ENCODE measurements at regions not wholly inside any gene's neighbourhood (a gene's known extent, or its start where the extent isn't known, plus 50 kb on each side); places are given as distances from the start of the nearest gene placed in this dataset.
"Not testable (repeated sequence)": the region's sequence is repeated elsewhere in the genome, so short reads cannot be mapped to it uniquely, and the experiment has no call there.

DNA sequence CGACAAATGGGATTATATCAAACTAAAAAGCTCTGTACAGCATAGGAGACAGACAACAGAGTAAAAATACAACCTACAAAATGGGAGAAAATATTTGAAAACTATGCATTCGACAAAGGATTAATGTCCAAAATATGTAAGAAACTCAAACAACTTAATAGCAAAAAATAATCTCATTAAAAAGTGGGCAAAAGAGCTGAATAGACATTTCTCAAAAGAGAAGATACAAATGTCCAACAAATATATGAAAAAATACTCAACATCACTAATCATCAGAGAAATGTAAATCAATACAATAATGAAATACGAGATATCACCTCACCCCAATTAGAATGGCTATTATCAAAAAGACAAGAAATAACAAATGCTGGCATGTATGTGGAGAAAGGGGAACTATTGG lies 272.9 kb downstream of the KLHL13 start:
- no peak overlapping the region for H3K4me3 ChIP-seq (ENCODE audit: low read depth, low read length)
- no peak for DNase-seq (ENCODE audit: low read depth)
- TF ChIP-seq, protein P1, sequence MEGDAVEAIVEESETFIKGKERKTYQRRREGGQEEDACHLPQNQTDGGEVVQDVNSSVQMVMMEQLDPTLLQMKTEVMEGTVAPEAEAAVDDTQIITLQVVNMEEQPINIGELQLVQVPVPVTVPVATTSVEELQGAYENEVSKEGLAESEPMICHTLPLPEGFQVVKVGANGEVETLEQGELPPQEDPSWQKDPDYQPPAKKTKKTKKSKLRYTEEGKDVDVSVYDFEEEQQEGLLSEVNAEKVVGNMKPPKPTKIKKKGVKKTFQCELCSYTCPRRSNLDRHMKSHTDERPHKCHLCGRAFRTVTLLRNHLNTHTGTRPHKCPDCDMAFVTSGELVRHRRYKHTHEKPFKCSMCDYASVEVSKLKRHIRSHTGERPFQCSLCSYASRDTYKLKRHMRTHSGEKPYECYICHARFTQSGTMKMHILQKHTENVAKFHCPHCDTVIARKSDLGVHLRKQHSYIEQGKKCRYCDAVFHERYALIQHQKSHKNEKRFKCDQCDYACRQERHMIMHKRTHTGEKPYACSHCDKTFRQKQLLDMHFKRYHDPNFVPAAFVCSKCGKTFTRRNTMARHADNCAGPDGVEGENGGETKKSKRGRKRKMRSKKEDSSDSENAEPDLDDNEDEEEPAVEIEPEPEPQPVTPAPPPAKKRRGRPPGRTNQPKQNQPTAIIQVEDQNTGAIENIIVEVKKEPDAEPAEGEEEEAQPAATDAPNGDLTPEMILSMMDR (conservative IDR thresholded peaks at IDR 0.05; ENCODE audit: low read depth, low read length): no peak

DNA sequence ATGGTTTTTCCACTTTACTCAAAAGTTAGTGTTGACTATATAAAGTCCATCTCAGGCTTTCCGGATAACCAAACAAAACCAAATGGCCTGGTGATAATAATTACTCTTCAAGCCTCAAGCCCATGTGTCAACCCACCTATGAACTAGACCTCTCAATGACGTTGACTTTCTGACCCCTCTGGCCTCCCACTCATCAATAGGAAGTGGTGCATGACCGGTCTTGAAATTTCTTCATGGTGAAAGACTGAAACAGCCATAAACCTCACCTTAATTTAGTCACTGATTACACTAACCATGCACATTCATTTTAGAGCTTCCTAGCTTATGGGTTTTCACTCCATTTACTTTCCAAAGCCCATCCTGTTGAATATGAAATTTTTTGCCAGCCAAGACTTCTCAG lies 276.0 kb downstream of the KLHL13 start:
- TF ChIP-seq, protein P1 (conservative IDR thresholded peaks at IDR 0.05; ENCODE audit: low read depth, low read length): no peak
- peak; percentile 85 for DNase-seq (ENCODE audit: low read depth)
- H3K4me3 ChIP-seq (ENCODE audit: low read depth, low read length): no peak overlapping the region

DNA sequence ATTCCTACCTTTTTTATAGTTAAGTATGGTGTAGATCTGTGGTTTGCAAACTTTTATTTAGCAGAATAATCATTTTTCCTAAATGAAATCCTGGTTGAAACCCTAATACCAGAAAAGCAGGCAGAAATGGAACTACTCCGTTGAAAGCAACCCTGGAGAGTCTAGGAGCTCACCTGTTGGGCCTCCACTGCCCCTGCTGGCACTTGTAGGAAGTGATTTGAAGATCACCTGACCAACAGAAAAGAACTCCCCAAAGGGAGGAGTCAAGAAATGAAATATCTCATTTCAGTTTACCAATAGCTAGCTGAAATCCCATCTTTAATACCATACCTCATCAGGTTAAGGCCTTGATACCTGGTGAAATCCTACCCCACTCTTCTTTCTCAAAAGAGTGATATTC lies 277.1 kb downstream of the KLHL13 start:
- H3K4me3 ChIP-seq (ENCODE audit: low read depth, low read length): no peak overlapping the region
- no peak for DNase-seq (ENCODE audit: low read depth)
- TF ChIP-seq, protein P1 (conservative IDR thresholded peaks at IDR 0.05; ENCODE audit: low read depth, low read length): peak; percentile 12

DNA sequence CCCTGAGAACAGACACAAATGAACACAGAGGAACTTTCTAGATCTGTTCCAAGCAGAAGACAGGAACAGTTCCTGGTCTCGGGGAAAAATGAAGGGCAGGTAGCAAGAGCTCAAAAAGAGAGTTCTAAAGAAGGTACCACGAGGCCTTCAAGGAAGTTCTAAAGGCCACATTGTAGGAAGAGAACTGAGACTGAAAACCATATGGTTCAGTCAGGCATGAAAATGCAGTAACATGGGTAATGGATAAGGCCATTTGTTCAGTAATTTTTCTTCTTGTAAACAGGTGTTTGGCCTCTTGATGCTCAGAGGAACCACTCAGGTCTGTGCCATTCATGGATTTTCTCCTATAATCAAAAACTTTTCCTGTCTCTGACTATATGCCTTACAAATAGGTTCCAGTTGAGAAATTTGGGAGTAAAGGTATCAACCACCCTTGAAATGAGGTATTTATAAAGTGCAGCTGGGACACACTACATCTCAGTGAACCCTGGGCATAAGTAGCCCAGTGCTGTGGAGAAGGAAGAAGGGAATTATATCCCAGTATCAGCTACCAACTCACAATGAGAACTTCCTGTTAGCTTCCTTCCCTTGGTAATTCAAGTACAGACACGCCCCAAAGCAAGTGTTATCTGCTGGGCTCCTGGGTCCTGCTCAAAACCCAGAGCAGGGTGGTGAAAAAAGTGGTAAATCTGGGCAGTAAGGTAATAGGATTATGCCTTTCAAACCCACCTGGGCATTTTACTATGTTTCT lies 277.9 kb downstream of the KLHL13 start:
- no peak overlapping the region for H3K4me3 ChIP-seq (ENCODE audit: low read depth, low read length)
- TF ChIP-seq, protein P1 (conservative IDR thresholded peaks at IDR 0.05; ENCODE audit: low read depth, low read length): no peak
- no peak for DNase-seq (ENCODE audit: low read depth)

DNA sequence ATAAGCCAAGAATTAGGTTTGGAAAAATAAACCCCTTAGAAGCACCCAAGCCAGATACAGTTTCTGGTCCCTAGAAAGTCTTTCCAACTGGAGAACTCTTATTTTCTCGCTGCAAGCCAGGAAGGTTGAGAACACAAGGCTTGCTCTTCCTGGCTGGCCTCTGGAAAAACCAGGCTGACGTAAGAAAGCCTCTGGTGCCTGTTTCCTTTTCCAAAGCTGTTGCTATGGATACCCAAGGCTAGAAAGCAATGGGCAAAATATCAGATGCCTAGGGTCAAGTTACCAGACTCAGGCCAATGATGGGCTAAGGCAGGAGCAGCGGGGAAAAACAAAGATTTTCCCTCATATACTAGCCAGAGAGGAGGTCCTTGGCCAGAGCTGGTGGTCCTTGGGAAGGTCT lies 281.6 kb downstream of the KLHL13 start:
- no peak overlapping the region for H3K4me3 ChIP-seq (ENCODE audit: low read depth, low read length)
- TF ChIP-seq, protein P1 (conservative IDR thresholded peaks at IDR 0.05; ENCODE audit: low read depth, low read length): no peak
- no peak for DNase-seq (ENCODE audit: low read depth)

DNA sequence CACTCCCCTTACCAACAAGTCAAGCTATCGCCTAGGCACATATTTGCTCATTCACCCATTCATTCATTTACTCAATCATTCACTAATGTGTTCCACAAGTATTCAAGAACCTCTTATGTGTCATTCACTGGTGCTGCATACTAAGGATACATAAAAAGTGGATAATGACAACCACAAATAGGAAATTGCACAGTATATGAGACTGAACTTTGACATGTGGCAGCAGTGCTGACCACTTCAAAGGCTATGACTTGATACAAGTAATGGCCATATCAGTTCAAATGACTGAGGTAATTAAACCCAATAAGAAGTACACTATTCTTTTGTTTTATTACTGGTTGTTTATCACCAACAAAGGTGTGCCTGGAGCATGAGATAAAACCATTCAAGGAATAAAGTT lies 282.5 kb downstream of the KLHL13 start:
- no peak overlapping the region for H3K4me3 ChIP-seq (ENCODE audit: low read depth, low read length)
- no peak for DNase-seq (ENCODE audit: low read depth)
- TF ChIP-seq, protein P1 (conservative IDR thresholded peaks at IDR 0.05; ENCODE audit: low read depth, low read length): no peak

DNA sequence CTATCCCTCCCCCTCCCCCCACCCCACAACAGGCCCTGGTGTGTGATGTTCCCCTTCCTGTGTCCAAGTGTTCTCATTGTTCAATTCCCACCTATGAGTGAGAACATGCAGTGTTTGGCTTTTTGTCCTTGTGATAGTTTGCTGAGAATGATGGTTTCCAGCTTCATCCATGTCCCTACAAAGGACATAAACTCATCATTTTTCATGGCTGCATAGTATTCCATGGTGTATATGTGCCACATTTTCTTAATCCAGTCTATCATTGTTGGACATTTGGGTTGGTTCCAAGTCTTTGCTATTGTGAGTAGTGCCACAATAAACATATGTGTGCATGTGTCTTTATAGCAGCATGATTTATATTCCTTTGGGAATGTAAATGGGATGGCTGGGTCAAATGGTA lies 295.1 kb downstream of the KLHL13 start:
- not testable (repeated sequence) for H3K4me3 ChIP-seq (ENCODE audit: low read depth, low read length); DNase-seq (ENCODE audit: low read depth)

Data from epithelial cell of proximal tubule (primary cell).